GM23338 (cell line): ENCODE measurements at regions not wholly inside any gene's neighbourhood (a gene's known extent, or its start where the extent isn't known, plus 50 kb on each side); places are given as distances from the start of the nearest gene placed in this dataset.

ENCODE experiments used
- CREB1 ChIP-seq: fragments of 250-450 bp; sonication (Bioruptor Pico); IDR thresholded peaks from 2 replicates; pipeline ENCODE4 v1.5.0; 2020; ENCODE audit warnings: low read depth, mild to moderate bottlenecking, moderate library complexity
- EZH2 ChIP-seq: fragments of 200-600 bp; sonication (generic); IDR thresholded peaks from one replicate; pipeline ENCODE4 v1.8.0; 2017; ENCODE audit warnings: antibody characterized with exemption, mild to moderate bottlenecking, low read depth; ENCODE audit not compliant: unreplicated experiment
- EZH2phosphoT487 ChIP-seq: fragments of 200-600 bp; sonication (generic); IDR thresholded peaks from one replicate; pipeline ENCODE4 v1.8.1; 2018; ENCODE audit warnings: antibody characterized with exemption; ENCODE audit not compliant: unreplicated experiment
- POLR2AphosphoS5 ChIP-seq: IDR thresholded peaks from 2 replicates; pipeline ENCODE4 v1.6.1; 2016; ENCODE audit warnings: antibody characterized with exemption, low read depth
- TF ChIP-seq, protein P1 (sequence below), 2 experiments: fragments of 200-600 bp in 1 of 2; sonication (generic) in 1 of 2; conservative IDR thresholded peaks; 2 replicates each; pipeline versions ENCODE4 v1.5.1 to v1.6.1; 2016 to 2017; ENCODE audit warnings: antibody characterized with exemption in 2 of 2, low read depth in 2 of 2, mild to moderate bottlenecking in 2 of 2, moderate library complexity in 1 of 2
- TF ChIP-seq, protein P2 (sequence below): IDR thresholded peaks from one replicate; pipeline ENCODE4 v1.6.1; 2018; ENCODE audit warnings: antibody characterized with exemption; ENCODE audit not compliant: unreplicated experiment

DNA sequence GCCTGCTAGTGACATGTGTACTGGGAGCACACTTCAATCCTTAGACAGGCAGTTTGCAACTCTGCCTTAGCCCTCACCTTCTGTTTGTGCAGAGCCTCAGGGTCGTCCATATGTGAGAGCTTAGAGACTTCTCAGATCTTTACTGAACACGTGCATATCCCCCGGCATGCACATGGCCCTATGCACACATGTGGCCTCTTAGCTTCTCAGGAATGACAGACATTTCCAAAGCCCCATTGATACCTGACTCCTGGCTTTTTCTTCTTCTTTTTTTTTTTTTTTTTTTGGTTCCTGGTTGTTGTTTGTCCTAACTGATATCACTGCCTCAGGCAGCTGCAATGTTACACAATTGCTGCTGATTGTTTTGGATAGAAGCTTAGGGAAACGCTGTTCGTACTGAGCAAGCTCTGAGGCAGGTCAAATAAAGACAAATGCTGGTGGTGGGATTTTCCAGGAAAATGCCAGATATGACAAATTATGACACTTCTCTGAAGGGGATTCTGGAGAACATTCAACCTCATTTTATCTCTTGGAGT lies 107.2 kb upstream of the RGMA start:
- TF ChIP-seq, protein P1, sequence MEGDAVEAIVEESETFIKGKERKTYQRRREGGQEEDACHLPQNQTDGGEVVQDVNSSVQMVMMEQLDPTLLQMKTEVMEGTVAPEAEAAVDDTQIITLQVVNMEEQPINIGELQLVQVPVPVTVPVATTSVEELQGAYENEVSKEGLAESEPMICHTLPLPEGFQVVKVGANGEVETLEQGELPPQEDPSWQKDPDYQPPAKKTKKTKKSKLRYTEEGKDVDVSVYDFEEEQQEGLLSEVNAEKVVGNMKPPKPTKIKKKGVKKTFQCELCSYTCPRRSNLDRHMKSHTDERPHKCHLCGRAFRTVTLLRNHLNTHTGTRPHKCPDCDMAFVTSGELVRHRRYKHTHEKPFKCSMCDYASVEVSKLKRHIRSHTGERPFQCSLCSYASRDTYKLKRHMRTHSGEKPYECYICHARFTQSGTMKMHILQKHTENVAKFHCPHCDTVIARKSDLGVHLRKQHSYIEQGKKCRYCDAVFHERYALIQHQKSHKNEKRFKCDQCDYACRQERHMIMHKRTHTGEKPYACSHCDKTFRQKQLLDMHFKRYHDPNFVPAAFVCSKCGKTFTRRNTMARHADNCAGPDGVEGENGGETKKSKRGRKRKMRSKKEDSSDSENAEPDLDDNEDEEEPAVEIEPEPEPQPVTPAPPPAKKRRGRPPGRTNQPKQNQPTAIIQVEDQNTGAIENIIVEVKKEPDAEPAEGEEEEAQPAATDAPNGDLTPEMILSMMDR (conservative IDR thresholded peaks at IDR 0.05; ENCODE audit: low read depth in 2 of 2): no peak
- TF ChIP-seq EZH2phosphoT487: no peak
- no peak for TF ChIP-seq POLR2AphosphoS5
- no peak for TF ChIP-seq CREB1 (CRISPR knock-in tag)
- TF ChIP-seq, protein P2, sequence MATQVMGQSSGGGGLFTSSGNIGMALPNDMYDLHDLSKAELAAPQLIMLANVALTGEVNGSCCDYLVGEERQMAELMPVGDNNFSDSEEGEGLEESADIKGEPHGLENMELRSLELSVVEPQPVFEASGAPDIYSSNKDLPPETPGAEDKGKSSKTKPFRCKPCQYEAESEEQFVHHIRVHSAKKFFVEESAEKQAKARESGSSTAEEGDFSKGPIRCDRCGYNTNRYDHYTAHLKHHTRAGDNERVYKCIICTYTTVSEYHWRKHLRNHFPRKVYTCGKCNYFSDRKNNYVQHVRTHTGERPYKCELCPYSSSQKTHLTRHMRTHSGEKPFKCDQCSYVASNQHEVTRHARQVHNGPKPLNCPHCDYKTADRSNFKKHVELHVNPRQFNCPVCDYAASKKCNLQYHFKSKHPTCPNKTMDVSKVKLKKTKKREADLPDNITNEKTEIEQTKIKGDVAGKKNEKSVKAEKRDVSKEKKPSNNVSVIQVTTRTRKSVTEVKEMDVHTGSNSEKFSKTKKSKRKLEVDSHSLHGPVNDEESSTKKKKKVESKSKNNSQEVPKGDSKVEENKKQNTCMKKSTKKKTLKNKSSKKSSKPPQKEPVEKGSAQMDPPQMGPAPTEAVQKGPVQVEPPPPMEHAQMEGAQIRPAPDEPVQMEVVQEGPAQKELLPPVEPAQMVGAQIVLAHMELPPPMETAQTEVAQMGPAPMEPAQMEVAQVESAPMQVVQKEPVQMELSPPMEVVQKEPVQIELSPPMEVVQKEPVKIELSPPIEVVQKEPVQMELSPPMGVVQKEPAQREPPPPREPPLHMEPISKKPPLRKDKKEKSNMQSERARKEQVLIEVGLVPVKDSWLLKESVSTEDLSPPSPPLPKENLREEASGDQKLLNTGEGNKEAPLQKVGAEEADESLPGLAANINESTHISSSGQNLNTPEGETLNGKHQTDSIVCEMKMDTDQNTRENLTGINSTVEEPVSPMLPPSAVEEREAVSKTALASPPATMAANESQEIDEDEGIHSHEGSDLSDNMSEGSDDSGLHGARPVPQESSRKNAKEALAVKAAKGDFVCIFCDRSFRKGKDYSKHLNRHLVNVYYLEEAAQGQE: no peak
- no peak for TF ChIP-seq EZH2
